ENCODE measurements at regions not wholly inside any gene's neighbourhood (a gene's known extent, or its start where the extent isn't known, plus 50 kb on each side); places are given as distances from the start of the nearest gene placed in this dataset.

DNA sequence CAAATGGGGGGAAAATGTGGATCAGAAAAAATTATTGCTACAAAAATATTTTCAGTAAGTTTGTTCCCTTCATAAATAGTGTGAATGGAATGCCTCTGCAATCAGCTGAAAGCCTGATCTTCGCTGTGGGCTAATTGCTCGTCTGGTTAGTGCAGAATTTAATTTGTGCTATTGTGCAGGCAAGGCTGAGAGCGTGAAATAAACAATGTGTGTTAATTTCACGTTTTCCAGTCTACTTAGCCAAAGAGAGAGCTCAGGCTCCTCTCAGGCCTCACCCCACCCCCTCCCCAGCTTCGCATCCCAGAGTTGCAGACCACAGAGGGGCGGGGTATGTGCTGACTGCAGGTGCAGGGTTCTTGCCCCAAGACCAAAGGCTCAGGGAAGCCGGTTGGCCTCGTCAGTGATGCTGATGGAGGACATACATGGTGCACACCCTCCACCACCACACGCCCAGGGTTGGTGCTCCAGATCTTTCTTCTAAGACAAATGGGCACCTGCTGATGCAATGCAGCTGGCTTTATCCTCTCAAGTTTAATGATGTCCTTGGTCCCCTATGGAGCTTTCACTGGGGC, 302.6 kb upstream of the SLC14A2 start:
- DNase-seq (ENCODE audit: low read depth): no peak

GRCh38 chr18:45316127-45316526, 299.1 kb upstream of the SLC14A2 start:
- no peak for DNase-seq (ENCODE audit: low read depth)

- DNase-seq (ENCODE audit: low read depth): no peak
Observed at GRCh38 chr18:45317948-45318640, 297.2 kb upstream of the SLC14A2 start.

DNA sequence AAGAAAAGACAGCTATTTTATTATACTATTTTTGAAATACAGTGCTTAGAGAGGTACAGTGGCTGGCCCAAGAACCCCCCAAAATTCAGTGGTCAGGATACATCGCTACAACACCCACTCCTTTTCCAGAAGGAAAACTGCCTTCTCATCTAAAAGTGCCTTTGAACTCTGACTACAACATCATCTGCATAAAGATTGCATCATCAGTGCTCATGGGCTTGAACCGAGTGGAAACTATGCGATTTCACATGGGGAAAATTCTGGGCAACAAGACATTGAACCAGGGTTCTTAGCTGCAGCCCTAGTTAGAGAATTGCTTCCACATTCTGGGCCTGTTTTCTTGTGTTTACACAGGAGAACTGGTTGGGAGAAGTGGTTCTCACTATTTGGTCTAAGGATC, 294.6 kb upstream of the SLC14A2 start:
- no peak for DNase-seq (ENCODE audit: low read depth)

DNA sequence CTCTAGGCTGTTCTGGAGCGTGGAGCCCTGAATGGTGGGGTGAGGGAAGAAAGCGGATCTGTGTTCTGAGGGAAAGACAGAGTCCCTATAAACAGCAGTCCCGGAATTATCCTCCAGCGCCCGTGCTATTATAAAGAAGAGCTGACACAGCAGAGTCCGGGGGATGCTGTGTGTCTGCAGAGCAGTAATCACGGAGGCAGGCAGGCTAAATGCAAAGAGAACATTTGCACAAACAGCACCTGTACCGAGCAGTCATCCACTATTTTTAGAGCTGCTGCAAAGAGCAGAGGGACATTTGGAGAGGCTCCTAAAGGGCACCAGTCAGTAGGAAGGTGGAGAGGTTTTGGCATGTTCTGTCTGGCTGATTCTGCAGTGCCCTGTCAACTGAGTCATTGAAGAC, 293.8 kb upstream of the SLC14A2 start:
- no peak for DNase-seq (ENCODE audit: low read depth)

DNA sequence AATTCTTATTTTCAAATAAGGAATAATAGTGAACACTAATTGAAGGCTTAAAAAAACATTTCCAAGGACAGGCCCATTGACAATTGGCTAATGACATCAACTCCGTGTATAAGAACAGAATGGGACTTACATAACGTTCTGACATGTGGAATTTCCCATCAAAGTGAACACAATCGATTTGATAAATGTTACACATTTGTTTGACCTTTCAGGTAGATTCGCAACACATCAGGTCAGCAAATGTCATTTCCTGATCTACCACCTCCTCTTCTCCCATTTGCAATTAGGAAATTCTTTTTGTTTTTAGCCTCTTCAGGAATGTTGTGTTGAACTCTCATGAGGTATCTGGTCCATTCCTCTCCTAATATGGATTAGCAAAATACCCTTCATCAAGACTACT, 292.9 kb upstream of the SLC14A2 start:
- DNase-seq (ENCODE audit: low read depth): no peak

- DNase-seq (ENCODE audit: low read depth): no peak
Observed at GRCh38 chr18:45324101-45324494, 291.2 kb upstream of the SLC14A2 start.

GRCh38 chr18:45324495-45325113, 290.7 kb upstream of the SLC14A2 start:
- DNase-seq (ENCODE audit: low read depth): no peak

GRCh38 chr18:45325778-45326177, 289.5 kb upstream of the SLC14A2 start:
- no peak for DNase-seq (ENCODE audit: low read depth)

- DNase-seq (ENCODE audit: low read depth): no peak
Observed at GRCh38 chr18:45326505-45326904, 288.8 kb upstream of the SLC14A2 start.

- DNase-seq (ENCODE audit: low read depth): no peak
Observed at GRCh38 chr18:45328296-45328695, 287.0 kb upstream of the SLC14A2 start.

- DNase-seq (ENCODE audit: low read depth): no peak
Observed at GRCh38 chr18:45328811-45329210, 286.5 kb upstream of the SLC14A2 start.

DNA sequence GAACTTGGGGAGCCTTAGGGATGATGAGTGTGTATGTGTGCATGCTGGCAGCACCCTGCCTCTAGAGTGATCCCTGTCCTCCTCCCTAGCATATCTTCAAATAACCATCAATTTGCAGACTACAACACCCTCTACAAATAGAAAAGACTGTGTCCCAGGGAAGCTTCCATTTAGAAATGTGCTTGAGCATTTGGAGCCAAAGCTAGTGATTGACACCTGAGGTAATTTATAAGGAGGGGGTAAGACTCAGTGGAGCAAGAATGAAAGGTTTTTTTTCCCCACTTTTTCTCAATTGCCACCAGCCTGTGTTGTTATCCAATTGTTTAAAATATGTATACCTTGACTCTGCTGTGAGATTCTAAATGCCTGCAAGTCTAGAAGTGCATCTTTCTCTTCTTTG, 286.0 kb upstream of the SLC14A2 start:
- no peak for DNase-seq (ENCODE audit: low read depth)

DNA sequence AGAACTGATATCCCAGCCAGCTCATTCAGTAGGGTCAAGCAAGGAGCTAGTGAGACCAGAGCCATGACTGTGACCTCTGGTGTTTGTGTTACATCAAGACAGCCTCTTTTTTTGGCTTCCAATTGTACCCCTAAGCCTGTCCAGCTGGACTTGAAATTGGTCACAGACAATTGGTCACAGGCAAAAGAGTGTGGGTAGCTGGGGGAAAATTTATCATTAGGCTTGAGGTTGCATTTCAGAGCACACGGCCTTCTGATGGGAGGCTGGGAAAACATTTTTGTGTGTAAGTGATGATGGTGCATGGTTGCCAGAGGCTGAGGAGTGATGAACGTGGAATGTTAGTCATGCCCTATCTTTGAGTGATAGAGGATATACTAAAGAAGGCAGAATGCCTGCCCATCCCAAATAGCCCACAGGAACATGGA, 285.1 kb upstream of the SLC14A2 start:
- no peak for DNase-seq (ENCODE audit: low read depth)

DNA sequence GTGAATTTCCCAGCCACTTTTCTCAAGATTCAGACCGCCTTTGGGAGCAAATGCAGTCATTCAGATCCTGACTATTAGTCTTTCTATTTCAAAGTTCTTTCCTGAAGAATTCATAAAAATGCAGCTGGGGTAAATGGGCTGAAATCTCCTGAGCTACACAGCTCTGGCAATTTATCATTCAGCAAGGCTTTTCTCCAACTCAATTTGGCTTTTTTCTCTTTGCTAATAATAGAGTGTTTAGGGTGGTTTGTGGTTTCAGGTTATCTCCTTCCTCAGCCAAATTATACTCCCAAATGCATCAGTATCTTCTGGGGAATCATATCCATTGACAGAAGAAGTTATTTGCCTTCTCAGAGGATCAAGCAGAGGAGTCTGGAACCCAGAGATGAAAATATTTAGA, 282.4 kb upstream of the SLC14A2 start:
- no peak for DNase-seq (ENCODE audit: low read depth)

- DNase-seq (ENCODE audit: low read depth): no peak
Observed at GRCh38 chr18:45334191-45334590, 281.1 kb upstream of the SLC14A2 start.

- DNase-seq (ENCODE audit: low read depth): no peak
Observed at GRCh38 chr18:45335282-45336043, 279.8 kb upstream of the SLC14A2 start.

DNA sequence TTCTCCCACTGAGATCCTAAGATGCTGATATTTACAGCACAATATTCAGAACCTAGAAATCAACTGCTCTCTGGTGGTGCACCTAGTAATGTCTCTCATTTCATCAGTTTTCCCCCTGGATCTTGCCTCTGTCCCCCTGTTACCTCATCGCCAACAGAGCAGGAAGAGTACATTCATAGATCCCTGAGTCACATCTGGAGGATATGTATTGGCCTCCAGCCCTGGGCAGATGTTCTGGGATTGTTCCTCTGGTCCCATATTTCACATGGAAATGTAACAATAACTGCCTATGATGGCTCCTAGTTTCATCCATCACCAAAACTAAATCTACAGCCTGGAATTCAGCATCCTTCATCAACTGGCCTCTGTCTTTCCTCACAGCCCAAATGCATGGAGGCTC, 278.8 kb upstream of the SLC14A2 start:
- no peak for DNase-seq (ENCODE audit: low read depth)

DNA sequence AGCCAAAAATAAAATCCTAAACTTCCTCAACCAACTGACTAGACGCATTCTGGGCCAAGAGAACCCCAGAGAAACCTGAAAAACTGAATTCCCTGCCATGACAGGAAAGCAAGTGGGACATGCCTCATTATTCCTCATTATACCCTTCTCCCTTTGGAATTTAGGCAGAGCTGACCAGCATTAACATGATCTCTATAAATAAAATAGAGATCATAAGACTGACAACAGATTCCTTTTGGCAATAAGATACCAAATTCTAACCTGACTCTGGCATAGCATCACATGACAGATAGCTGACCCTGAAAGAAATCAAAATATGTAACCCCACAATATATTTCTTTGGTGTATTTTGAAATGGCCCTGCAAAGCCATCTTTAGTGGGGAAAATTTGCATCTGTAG, 277.8 kb upstream of the SLC14A2 start:
- DNase-seq (ENCODE audit: low read depth): no peak

DNA sequence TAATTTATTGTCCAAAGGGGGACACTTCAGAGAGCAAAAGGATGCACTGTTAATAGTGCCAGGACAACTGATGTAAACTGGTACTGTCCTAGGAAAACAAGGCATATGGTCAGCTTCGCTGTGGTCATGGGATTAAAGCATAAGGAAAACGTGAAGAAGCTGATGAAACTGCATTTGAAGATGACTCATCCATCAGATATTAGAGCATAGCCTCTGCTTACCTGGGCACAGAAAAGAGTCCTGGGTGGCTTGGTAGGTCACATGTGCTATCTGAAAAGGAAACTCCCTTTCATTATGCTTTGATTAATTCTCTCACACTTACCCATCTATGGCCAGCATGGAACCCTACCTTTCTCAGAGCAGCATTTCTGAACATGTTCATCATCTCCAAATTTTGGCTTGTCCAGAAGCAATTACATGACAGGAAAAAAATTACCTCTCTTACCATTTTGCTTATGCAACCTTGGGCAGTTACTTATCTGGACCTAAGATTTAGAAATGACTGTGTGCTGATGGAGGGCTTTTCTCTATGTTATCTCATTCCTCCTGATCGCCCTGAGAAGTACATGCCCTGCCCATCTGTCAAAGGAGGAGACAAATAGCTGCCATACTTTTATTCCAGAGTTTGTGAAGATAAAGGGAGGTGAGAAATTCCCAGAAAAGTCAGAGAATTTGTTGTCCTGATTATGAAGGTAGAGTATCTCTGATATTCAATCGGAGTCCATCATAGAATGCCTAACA, 275.3 kb upstream of the SLC14A2 start:
- no peak for DNase-seq (ENCODE audit: low read depth)

- DNase-seq (ENCODE audit: low read depth): no peak
Observed at GRCh38 chr18:45340884-45341283, 274.4 kb upstream of the SLC14A2 start.

DNA sequence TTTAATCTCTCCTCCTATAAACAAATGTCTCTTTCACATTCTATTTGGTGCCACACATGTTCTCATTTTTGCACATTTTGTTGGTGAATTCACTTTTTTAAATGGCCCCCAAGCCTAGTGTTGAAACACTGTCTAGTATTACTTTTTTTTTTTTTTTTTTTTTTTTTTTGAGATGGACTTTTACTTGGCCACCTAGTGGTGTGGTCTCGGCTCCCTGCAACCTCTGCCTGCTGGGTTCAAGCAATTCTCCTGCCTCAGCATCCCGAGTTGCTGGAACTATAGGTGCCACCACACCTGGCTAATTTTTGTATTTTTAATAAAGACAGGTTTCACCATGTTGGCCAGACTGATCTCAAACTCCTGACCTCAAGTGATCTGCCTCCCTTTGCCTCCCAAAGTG, 273.8 kb upstream of the SLC14A2 start:
- no peak for DNase-seq (ENCODE audit: low read depth)
